ENCODE measurements at regions not wholly inside any gene's neighbourhood (a gene's known extent, or its start where the extent isn't known, plus 50 kb on each side); places are given as distances from the start of the nearest gene placed in this dataset.

DNA sequence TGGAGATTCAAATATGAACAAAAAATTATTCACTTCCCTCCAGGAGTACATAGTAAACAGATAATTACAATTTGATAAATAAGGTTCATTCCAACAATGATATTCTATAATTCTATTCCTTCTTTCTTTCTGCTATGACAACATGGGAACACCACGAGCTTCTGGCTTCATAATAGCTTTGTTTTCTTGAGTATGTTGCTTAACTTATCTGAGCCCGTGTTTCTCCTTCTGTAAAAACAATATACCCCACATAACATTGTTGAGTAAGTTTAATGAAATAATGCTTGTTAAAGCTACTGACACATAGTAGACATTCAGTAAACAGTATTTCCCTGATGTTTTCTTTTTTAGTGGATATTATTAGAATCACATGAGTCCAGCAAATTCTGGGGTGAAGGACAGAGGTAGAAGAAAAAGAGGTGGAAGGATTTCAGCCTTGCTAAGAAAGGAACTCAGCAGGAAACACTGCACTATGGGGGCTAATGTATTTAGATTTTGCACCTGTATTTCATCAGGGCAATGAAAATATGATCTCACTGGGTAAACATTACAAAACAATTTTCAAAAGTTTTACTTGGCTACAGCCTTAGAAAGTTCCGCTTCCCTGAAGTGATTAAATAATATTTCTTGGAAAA is 430.8 kb upstream of the C1orf87 start:
- TF ChIP-seq, protein P1, sequence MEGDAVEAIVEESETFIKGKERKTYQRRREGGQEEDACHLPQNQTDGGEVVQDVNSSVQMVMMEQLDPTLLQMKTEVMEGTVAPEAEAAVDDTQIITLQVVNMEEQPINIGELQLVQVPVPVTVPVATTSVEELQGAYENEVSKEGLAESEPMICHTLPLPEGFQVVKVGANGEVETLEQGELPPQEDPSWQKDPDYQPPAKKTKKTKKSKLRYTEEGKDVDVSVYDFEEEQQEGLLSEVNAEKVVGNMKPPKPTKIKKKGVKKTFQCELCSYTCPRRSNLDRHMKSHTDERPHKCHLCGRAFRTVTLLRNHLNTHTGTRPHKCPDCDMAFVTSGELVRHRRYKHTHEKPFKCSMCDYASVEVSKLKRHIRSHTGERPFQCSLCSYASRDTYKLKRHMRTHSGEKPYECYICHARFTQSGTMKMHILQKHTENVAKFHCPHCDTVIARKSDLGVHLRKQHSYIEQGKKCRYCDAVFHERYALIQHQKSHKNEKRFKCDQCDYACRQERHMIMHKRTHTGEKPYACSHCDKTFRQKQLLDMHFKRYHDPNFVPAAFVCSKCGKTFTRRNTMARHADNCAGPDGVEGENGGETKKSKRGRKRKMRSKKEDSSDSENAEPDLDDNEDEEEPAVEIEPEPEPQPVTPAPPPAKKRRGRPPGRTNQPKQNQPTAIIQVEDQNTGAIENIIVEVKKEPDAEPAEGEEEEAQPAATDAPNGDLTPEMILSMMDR (IDR thresholded peaks at IDR 0.05) = no peak
- no peak for TF ChIP-seq POLR2A (IDR thresholded peaks at IDR 0.05)
